ENCODE measurements at regions not wholly inside any gene's neighbourhood (a gene's known extent, or its start where the extent isn't known, plus 50 kb on each side); places are given as distances from the start of the nearest gene placed in this dataset.

DNA sequence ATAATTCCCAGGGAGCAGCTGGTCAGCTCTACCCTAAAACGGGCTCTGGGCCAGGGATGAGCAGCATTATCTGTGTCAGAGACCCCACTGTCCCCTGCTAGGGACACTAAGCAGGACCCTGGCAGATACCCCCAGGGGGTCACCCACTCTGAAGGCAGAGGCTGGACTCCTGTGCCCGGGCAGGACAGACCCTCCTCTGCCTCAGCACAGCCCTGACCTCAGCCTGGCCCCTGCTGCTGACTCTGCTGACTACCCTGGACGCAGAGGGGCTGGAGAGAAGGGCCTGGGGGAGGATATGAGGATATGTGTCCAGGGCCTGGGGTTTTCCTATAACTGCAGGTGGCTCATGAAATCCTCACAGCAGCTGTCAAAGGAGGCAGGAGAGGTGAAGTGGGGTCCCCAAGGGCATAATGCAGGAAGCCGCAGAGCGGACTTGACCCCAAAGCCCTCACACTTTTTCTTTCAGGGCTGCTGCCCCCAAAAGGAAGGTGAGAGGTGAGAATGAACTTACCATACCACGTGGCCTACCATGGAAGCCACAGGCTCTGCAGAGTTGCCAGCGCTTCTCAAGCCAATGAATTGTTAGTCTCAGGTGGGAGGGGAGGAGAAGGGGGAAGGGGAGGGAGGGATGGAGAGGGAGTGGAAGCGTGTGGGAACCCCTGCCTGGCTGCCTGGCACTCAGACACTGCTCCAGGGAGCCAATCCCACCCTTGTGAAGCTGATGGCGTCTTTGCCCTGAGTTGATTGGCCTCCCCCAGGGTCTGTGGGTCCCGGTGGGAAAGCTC lies 76.7 kb upstream of the WNT11 start:
- DNase-seq (ENCODE audit: low read depth in 1 of 2, low spot score in 1 of 2): no peak
- TF ChIP-seq EHMT2 (IDR thresholded peaks at IDR 0.05; ENCODE audit: low read depth): no peak
- TF ChIP-seq GATA3 (IDR thresholded peaks at IDR 0.05; ENCODE audit: borderline replicate concordance): no peak
- no peak for TF ChIP-seq SMC3 (IDR thresholded peaks at IDR 0.05)
- TF ChIP-seq HOXB13 (CRISPR knock-in tag; IDR thresholded peaks at IDR 0.05; ENCODE audit: low read depth): no peak
- no peak for TF ChIP-seq KDM5A (IDR thresholded peaks at IDR 0.05)
- TF ChIP-seq ZC3H11A (IDR thresholded peaks at IDR 0.05): no peak
- no peak for TF ChIP-seq TP53 (CRISPR knock-in tag; IDR thresholded peaks at IDR 0.05)
- no peak for TF ChIP-seq NPAS2 (CRISPR knock-in tag; IDR thresholded peaks at IDR 0.05; ENCODE audit: borderline replicate concordance)
- TF ChIP-seq MAFK (IDR thresholded peaks at IDR 0.05; ENCODE audit: partially characterized antibody): no peak
- TF ChIP-seq MAZ (IDR thresholded peaks at IDR 0.05; ENCODE audit: borderline replicate concordance, low read depth, low read length): no peak
- no peaks in the 10 kb centered on the region for H3K4me1 ChIP-seq
- POLR2A ChIA-PET: no interaction called here
- CTCF ChIA-PET: interaction anchor here (4.1 kb wide), 1 partner anchor 74 kb away, joined by 13 read pairs; no protein-coding TSS in a partner anchor
- no peak for FAIRE-seq
- no peak for ATAC-seq
- no peak overlapping the region for H3K4me3 ChIP-seq
- H3K4me2 ChIP-seq: no peak overlapping the region
- no peak overlapping the region for H3K27ac ChIP-seq
- 55% methylated on average over 9 of the region's 10 CpGs for WGBS (ENCODE audit: missing lambda C conversion rate)
- H3K9me3 ChIP-seq: no peaks in the 10 kb centered on the region

DNA sequence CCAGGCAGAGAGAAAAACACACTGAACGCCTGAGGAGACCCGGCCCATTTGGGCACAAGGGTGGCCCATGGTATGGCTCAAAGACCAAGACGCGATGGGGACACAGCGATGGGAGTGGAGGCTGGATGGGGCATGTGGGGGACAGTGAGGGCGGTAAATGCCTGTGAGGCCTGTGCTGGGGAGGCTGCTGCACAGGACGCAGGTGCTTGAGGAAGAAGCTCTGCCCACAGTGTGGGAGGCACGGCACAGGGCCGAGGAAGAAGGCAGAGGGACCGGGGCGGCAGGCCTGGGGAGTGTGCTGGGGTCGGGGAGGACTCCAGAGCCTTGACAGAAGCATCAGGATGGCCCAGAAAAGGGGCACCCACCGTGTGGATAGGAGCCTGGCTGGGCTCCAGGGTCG lies 75.9 kb upstream of the WNT11 start:
- ChIA-PET POLR2A (no interaction called here), CTCF (interaction anchor here (2.1 kb wide), 1 partner anchor 37 kb away, joined by 6 read pairs; no protein-coding TSS in a partner anchor)
- no peak for FAIRE-seq
- Histone ChIP-seq H3K27ac (no peak overlapping the region), H3K4me1 (no peaks in the 10 kb centered on the region), H3K4me3 (no peak overlapping the region), H3K4me2 (no peak overlapping the region), H3K9me3 (no peaks in the 10 kb centered on the region)
- DNase-seq (ENCODE audit: low read depth in 1 of 2, low spot score in 1 of 2): no peak
- 63% methylated on average over 14 of the region's 14 CpGs for WGBS (ENCODE audit: missing lambda C conversion rate)
- TF ChIP-seq, protein P1, sequence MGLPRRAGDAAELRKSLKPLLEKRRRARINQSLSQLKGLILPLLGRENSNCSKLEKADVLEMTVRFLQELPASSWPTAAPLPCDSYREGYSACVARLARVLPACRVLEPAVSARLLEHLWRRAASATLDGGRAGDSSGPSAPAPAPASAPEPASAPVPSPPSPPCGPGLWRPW (IDR thresholded peaks at IDR 0.05): no peak
- no peak for TF ChIP-seq JUNB (IDR thresholded peaks at IDR 0.05)
- ATAC-seq: no peak; a peak in 1 of 6 replicates

DNA sequence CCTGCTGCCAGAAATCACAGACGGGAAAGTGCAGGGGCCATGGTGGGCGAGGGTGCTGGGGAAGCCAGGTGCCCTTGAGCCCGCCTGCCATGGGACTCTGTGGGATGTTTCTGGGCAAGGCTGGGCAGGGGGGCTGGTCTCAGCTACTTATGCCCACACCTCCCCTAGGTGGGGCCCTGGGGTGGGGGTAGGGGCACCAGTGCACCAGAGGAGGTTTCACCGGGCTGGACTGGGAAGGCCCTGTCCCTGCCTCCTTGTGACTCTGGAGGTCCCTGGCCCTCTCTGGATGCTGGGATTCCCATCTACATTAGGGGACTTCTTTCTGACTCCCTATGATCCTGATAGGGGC lies 75.2 kb upstream of the WNT11 start:
- FAIRE-seq: no peak
- WGBS (ENCODE audit: missing lambda C conversion rate): 62% methylated on average over 3 of the region's 4 CpGs
- CTCF ChIA-PET: interaction anchor here (2.1 kb wide), 1 partner anchor 37 kb away, joined by 6 read pairs; no protein-coding TSS in a partner anchor

More for the DNA sequence above, 75.2 kb upstream of the WNT11 start:
- H3K27ac ChIP-seq: no peak overlapping the region
- POLR2A ChIA-PET: no interaction called here
- ATAC-seq (no peak), DNase-seq (ENCODE audit: low read depth in 1 of 2, low spot score in 1 of 2) (no peak)
- H3K4me1 ChIP-seq: no peaks in the 10 kb centered on the region
- TF ChIP-seq HOXA7 (CRISPR knock-in tag; IDR thresholded peaks at IDR 0.05) (no peak), ESRRA (IDR thresholded peaks at IDR 0.05; ENCODE audit: borderline replicate concordance, low read length) (no peak), MYC (IDR thresholded peaks at IDR 0.05; ENCODE audit: borderline replicate concordance, low read length) (no peak), RFX5 (IDR thresholded peaks at IDR 0.05) (no peak), KDM5A (IDR thresholded peaks at IDR 0.05) (no peak), CEBPB (IDR thresholded peaks at IDR 0.05) (no peak), NPAS2 (CRISPR knock-in tag; IDR thresholded peaks at IDR 0.05; ENCODE audit: borderline replicate concordance) (no peak), HEYL (CRISPR knock-in tag; IDR thresholded peaks at IDR 0.05) (no peak), JUNB (IDR thresholded peaks at IDR 0.05) (no peak), JUN (IDR thresholded peaks at IDR 0.05) (no peak), ZFP36 (IDR thresholded peaks at IDR 0.05; ENCODE audit: borderline replicate concordance, partially characterized antibody) (no peak), RARB (CRISPR knock-in tag; IDR thresholded peaks at IDR 0.05) (no peak), EP300 (IDR thresholded peaks at IDR 0.05) (no peak)
- TF ChIP-seq, protein P2, sequence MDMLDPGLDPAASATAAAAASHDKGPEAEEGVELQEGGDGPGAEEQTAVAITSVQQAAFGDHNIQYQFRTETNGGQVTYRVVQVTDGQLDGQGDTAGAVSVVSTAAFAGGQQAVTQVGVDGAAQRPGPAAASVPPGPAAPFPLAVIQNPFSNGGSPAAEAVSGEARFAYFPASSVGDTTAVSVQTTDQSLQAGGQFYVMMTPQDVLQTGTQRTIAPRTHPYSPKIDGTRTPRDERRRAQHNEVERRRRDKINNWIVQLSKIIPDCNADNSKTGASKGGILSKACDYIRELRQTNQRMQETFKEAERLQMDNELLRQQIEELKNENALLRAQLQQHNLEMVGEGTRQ (IDR thresholded peaks at IDR 0.05): no peak
- TF ChIP-seq, protein P3, sequence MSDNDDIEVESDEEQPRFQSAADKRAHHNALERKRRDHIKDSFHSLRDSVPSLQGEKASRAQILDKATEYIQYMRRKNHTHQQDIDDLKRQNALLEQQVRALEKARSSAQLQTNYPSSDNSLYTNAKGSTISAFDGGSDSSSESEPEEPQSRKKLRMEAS (IDR thresholded peaks at IDR 0.05): no peak
- TF ChIP-seq, protein P4, sequence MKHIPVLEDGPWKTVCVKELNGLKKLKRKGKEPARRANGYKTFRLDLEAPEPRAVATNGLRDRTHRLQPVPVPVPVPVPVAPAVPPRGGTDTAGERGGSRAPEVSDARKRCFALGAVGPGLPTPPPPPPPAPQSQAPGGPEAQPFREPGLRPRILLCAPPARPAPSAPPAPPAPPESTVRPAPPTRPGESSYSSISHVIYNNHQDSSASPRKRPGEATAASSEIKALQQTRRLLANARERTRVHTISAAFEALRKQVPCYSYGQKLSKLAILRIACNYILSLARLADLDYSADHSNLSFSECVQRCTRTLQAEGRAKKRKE (CRISPR knock-in tag; IDR thresholded peaks at IDR 0.05; ENCODE audit: low read depth): no peak
- TF ChIP-seq, protein P5, sequence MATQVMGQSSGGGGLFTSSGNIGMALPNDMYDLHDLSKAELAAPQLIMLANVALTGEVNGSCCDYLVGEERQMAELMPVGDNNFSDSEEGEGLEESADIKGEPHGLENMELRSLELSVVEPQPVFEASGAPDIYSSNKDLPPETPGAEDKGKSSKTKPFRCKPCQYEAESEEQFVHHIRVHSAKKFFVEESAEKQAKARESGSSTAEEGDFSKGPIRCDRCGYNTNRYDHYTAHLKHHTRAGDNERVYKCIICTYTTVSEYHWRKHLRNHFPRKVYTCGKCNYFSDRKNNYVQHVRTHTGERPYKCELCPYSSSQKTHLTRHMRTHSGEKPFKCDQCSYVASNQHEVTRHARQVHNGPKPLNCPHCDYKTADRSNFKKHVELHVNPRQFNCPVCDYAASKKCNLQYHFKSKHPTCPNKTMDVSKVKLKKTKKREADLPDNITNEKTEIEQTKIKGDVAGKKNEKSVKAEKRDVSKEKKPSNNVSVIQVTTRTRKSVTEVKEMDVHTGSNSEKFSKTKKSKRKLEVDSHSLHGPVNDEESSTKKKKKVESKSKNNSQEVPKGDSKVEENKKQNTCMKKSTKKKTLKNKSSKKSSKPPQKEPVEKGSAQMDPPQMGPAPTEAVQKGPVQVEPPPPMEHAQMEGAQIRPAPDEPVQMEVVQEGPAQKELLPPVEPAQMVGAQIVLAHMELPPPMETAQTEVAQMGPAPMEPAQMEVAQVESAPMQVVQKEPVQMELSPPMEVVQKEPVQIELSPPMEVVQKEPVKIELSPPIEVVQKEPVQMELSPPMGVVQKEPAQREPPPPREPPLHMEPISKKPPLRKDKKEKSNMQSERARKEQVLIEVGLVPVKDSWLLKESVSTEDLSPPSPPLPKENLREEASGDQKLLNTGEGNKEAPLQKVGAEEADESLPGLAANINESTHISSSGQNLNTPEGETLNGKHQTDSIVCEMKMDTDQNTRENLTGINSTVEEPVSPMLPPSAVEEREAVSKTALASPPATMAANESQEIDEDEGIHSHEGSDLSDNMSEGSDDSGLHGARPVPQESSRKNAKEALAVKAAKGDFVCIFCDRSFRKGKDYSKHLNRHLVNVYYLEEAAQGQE (IDR thresholded peaks at IDR 0.05): no peak
- no peak overlapping the region for H3K4me2 ChIP-seq
- no peak overlapping the region for H3K4me3 ChIP-seq
- no peaks in the 10 kb centered on the region for H3K9me3 ChIP-seq

All from A549 (cell line).